Fibroblast of pulmonary artery (primary cell): ENCODE measurements at regions not wholly inside any gene's neighbourhood (a gene's known extent, or its start where the extent isn't known, plus 50 kb on each side); places are given as distances from the start of the nearest gene placed in this dataset.

Source experiments
- DNase-seq: peaks from one replicate; pipeline ENCODE4 v3.0.0-alpha.2; 2010; ENCODE audit warnings: low read depth
- H3K4me3 ChIP-seq: replicated peaks from 2 replicates; pipeline ENCODE4 v1.5.1; 2011; ENCODE audit warnings: low read depth, mild to moderate bottlenecking, control low read depth, low read length, moderate library complexity
- TF ChIP-seq, protein P1 (sequence below): IDR thresholded peaks from 2 replicates; pipeline ENCODE4 v1.5.1; 2011; ENCODE audit warnings: mild to moderate bottlenecking, control low read depth, low read length, inconsistent platforms; ENCODE audit errors: missing control alignments

DNA sequence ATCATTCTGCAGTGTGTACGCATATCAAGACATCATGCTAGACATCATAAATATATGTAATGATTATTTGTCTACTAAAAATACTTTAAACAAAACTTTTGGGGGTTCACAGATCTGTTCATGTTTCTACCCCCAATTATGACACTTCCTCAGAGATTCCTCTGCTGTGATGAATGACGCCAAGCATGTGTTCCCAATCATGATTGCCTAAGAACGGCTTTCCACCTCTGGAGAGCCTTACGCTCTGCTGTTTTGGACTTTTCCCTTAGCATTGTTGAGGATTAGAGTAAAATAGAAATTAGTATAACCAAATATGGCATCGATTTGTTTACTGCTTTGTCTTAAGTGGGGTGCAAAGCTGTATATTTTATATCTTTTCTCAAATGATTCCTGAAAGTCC, 236.3 kb upstream of the IGFBP3 start:
- no peak for DNase-seq
- H3K4me3 ChIP-seq, result no peak overlapping the region
- TF ChIP-seq, protein P1, sequence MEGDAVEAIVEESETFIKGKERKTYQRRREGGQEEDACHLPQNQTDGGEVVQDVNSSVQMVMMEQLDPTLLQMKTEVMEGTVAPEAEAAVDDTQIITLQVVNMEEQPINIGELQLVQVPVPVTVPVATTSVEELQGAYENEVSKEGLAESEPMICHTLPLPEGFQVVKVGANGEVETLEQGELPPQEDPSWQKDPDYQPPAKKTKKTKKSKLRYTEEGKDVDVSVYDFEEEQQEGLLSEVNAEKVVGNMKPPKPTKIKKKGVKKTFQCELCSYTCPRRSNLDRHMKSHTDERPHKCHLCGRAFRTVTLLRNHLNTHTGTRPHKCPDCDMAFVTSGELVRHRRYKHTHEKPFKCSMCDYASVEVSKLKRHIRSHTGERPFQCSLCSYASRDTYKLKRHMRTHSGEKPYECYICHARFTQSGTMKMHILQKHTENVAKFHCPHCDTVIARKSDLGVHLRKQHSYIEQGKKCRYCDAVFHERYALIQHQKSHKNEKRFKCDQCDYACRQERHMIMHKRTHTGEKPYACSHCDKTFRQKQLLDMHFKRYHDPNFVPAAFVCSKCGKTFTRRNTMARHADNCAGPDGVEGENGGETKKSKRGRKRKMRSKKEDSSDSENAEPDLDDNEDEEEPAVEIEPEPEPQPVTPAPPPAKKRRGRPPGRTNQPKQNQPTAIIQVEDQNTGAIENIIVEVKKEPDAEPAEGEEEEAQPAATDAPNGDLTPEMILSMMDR, result no peak

GRCh38 chr7:46156853-46157252, 235.8 kb upstream of the IGFBP3 start:
- TF ChIP-seq, protein P1, result no peak
- DNase-seq, result peak; percentile 24
- no peak overlapping the region for H3K4me3 ChIP-seq

DNA sequence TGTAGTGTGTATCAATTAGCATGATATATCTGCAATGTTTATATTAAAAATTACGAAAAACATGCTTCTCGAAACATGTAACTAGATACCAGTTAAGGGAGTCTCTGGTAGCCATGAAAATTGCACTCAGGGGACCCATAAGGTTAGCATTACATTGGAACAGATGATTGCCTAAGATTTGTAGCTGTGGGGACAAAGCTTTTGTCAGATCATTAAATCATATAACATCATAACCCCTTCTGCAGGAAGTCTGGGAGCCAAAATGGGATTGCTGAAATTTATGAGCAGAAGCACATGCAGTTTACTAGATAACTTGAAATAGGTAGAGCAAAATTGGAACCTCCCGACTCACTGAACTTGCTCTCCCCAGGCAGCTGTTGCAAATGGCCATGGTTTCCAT, 235.0 kb upstream of the IGFBP3 start:
- TF ChIP-seq, protein P1, result no peak
- H3K4me3 ChIP-seq, result no peak overlapping the region
- no peak for DNase-seq

DNA sequence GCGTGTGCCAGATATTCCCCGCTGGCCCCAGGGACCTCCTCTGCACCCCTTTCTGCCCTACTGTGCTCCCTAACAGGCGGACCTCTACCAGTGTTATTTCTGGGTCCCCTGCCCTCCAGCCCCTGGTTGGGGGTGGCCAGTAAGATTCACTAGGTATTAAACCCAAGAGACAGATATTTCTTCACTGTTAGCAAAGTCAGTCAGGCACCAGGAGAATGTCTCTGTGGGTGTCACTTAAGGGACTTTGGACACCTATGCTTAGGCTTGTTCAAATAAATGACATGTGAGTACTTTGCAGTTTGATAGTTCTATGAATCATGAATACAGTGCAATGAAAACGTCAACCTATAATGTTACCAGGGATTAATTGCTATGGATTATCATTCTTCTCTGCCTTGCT, 234.3 kb upstream of the IGFBP3 start:
- no peak overlapping the region for H3K4me3 ChIP-seq
- no peak for DNase-seq
- TF ChIP-seq, protein P1, result no peak

DNA sequence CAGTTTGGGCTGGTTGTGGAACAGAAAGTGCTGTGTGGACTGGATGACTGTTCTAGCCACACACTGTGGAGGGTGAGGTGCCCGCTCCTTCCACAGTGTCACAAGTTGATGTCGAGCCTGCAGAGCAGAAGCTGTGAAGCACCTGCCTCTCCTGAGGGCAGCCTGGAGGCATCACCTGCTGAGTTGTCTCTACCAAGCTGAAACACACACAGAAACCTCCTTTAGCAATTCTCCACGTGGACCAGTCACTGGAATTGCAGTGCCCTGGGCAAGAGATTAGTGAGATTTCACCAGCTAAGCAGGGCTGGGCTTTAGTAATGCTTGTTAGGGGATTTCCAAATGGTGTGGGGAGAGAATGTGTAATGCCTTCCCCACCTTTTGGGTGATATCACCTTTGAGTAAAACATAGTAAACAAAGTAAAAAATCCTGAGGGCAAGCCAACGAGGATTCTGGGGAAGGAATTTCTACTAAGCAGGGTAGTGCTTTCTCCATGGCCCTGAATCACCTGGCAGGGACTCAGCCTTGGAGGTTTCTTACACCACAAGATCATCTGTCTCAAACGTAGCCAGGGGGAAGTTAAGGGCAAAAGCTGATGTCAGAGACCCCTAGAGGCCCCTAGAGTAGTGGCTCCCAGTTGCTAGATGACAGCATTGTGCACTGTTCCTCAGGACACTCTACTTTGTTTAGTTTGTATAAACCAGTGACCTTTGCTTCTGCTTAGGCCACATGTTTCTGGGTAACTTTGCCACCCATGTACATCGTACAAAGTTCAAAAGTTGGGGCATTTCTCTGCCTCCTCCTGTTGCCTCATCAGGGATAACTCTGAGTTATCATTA, 233.1 kb upstream of the IGFBP3 start:
- DNase-seq, result no peak
- TF ChIP-seq, protein P1, result no peak
- no peak overlapping the region for H3K4me3 ChIP-seq

DNA sequence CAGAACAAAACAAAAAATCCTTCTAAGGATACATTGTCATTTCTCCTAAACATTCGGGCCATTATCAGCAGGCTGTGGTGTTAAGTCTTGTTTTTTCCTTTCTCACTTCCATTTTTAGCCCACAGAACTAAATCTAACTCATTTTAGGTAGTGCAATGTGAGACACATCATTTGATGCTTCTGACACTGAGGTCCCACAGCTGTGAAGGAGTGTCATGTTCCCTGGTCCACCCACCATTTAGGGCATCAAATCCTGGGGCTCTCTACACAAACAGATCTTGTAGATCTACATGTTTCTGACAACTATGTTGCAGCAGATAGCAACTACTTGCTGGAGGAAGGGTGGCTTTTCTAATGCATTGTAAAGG, 232.5 kb upstream of the IGFBP3 start:
- no peak for DNase-seq
- H3K4me3 ChIP-seq, result no peak overlapping the region
- TF ChIP-seq, protein P1, result no peak

GRCh38 chr7:46152696-46153095, 231.6 kb upstream of the IGFBP3 start:
- TF ChIP-seq, protein P1, result no peak
- DNase-seq, result no peak
- no peak overlapping the region for H3K4me3 ChIP-seq
